NAMALWA (cell line): ENCODE measurements at regions not wholly inside any gene's neighbourhood (a gene's known extent, or its start where the extent isn't known, plus 50 kb on each side); places are given as distances from the start of the nearest gene placed in this dataset.

Experiments
- DNase-seq: peaks from one replicate; pipeline ENCODE4 v3.0.0-alpha.2; 2015; ENCODE audit warnings: low spot score

GRCh38 chr4:163762741-163763140, 268.3 kb downstream of the TMA16 start:
- no peak for DNase-seq

DNA sequence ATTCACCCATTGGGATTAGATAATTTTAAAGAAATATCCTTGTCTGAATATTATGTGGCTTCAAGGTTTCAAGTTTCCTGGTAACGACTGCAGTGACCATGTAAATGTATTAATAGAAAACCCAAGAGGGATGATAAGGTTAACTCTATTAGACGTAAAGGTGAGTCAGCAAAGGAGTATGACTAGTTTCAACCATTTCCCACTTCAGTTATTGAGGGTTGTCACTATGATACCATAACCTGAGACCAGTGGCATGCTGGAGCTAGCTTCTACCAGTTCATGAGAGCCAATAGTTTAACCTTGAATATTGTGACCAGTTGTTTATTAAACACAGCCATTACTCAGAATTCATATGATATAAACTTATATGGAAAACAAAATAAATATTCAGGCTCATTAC, 270.1 kb downstream of the TMA16 start:
- DNase-seq, result no peak

DNA sequence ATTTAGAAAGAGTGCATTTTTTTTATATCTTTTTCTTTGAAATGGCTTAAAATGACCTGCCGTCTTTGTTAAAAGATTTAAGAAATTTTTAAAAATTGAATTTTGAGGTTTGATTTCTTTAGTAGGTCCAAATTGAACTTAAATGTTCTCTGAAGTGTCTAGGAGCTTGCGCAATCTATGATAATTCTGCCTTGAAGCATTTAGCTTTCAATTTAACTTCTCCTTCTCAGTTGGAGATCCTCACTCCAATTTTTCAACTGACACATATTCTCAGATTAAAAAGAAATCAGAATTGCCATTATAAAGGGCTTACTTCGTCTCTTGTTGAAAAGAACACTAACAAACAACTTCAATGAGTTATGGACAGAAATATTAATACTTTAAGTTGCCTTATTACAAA, 273.5 kb downstream of the TMA16 start:
- no peak for DNase-seq

- no peak for DNase-seq
These were observed 277.7 kb downstream of the TMA16 start for GRCh38 chr4:163772238-163772637.

DNA sequence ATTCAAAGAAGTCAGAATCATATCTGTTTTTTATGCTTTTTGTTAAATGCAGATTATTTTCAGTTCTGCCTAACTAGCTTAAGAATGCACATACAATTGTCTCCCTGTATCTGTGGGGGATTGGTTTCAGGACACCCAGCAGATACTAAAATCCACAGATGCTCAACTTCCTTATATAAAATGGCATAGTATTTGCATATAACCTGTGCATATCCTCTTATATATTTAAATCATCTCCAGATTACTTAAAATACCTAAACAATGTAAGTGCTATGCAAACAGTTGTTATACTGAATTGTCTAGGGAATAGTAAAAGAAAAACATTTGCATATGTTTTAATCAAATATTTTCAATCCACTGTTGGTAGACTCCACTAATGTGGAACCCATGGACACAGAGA, 279.4 kb downstream of the TMA16 start:
- no peak for DNase-seq

DNA sequence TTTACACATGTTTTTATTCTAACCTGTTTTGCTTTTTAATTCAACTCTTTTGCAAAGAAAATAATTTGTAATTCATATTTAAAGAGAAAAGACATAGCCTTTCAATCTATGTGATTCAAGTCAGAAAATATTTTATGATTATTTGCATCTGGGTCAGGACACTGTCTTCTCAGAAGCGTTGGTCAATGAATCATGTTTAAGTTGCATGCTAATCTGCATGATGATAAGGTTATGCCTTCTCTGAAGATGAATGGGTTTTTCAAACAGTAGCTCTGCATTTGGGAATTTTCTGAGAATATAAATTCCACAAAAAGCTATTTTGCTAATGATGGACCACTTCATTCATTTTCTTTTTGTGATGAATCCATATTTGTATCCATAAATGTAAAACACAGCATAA, 282.5 kb downstream of the TMA16 start:
- no peak for DNase-seq

DNA sequence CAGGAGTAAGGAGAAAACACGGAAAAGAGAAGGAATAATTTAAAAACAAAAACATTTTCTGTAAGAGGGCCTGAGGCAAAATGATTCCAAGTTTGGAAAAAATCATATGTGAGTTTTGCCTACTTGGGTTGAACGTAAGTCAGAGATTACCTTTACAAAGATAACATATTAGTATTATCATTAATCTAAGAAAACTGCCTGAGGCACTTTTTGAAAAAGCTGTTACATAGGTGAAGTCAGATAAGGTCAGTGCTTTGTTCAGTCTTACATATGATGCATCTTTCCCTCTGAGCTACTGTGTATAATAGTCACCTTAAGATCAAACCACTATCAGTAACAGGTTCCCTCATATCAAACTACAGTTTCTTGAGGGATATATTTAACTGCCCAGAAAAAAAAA, 287.2 kb downstream of the TMA16 start:
- DNase-seq, result no peak

DNA sequence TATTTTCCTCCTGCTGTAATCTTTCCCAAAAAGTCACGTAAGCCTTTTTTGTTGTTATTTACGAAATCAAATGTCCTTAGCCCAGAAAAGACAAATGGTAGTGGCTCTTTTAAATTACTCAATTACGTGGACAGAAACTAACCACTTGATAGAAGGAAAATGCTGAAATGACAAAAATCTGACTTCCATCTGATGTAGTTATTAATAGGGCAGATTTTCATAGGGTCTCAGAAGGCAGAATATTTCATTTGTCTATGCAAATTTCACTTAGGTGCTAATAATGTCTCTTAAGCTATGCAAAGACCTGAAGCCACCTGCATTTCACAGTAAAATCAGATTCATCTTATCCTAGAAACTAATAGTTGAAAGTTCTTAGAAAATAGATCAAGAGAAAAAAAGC, 295.7 kb downstream of the TMA16 start:
- DNase-seq, result no peak

GRCh38 chr4:163795885-163796284, 301.4 kb downstream of the TMA16 start:
- DNase-seq, result no peak

DNA sequence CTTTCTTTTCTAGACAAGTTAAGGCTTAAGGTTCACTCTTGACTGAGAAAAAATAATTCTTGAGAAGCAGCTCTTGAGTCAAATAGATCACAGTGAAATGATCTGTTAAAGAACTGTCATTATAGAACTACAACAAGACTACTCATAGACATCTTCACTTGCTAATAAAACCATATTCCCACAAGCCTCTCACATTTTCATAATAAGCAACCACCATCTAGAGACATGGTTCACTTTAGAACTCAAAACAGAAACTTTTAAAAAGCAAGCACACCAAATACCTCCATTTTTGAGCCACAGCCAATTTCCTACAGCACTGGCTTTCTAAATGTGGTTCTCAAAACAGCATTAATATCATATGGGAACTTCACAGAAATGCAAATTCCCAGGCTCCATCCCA, 309.5 kb downstream of the TMA16 start:
- DNase-seq, result no peak

GRCh38 chr4:163806653-163807052, 312.2 kb downstream of the TMA16 start:
- DNase-seq, result no peak

- no peak for DNase-seq
These were observed 313.5 kb downstream of the TMA16 start for GRCh38 chr4:163808011-163808410.

- no peak for DNase-seq
These were observed 316.3 kb downstream of the TMA16 start for GRCh38 chr4:163810755-163811154.

- DNase-seq, result peak; percentile 83
These were observed 321.3 kb downstream of the TMA16 start for GRCh38 chr4:163815776-163816175.

- DNase-seq, result peak; percentile 61
These were observed 322.0 kb downstream of the TMA16 start for GRCh38 chr4:163816494-163816893.

GRCh38 chr4:163818673-163819072, 324.2 kb downstream of the TMA16 start:
- DNase-seq, result no peak

DNA sequence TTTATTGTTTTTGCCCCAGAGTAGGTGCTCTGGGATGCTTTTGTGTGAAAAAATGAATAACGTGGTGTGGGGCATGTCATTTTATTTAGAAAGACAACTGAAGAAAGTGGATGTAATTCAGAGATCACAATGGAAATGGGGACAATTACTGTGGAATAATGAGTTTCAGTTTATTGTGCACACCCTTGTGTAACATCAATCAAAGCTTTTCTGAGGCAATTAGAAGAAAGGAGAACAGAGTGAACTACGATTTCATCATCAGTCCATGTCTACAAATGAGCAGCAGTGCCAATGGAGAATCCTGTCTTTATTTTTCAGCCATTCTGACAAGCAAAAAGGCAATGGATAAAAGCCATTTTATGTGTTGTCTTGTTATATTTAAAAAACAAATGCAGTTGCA, 339.2 kb downstream of the TMA16 start:
- no peak for DNase-seq

DNA sequence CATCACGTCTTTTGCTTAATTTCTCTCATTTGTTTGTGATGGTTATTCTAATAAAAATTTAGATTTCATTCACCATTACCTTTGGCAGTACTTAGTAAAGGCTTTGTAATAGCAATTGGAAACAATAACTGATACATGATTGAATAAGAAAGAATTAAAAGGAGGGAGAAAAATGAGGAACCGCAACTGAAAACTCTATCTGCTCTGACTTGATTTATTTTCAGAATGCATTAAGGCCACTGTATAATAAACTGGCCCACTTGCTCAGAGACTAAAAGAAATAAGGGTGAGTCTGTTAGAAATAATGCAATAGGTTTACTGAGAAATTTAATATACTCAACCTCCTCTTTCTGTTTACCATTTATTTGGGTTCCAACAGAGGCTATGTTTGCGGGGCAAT, 351.5 kb downstream of the TMA16 start:
- no peak for DNase-seq

DNA sequence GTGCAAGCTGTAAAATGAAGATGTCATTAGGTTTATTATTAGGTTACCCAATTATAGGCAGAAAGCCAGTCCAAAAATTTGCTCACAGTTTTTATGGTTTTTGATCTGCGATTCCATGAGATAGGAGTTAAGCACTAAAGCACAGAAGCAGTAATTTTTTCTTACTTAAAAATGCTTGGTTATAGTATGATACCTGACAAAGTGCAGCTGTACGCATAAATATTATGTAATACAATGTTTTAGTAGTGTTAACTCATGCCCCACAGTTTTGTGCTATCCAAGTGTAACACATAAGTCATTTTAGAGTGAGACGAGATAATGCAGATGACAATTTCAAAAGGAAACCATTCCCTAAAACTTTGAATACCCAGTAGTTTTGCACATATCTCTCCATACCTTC, 357.8 kb downstream of the TMA16 start:
- DNase-seq, result no peak

GRCh38 chr4:163857903-163858302, 363.4 kb downstream of the TMA16 start:
- DNase-seq, result no peak

- no peak for DNase-seq
These were observed 364.0 kb downstream of the TMA16 start for GRCh38 chr4:163858515-163858914.

- no peak for DNase-seq
These were observed 368.6 kb downstream of the TMA16 start for GRCh38 chr4:163863082-163863481.

DNA sequence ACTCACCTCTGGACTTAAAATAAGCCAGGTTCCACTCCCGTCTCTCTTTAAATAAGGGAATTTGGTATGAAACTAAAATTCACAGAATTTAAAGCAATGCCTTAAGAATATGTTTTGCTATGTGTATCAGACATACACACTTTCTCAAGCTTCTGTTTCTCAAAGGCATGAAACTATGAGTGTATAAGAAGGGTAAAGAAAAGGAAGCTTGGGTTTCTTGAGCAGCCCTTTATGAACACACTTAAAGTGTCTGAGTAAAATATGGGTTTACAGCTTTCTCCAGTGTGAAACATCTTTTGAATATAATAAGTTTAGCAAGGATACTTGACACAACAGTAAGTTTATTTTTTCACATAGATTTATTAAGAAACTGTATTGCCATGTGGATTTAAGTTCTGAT, 370.5 kb downstream of the TMA16 start:
- no peak for DNase-seq

GRCh38 chr4:163866728-163867315, 372.3 kb downstream of the TMA16 start:
- no peak for DNase-seq

GRCh38 chr4:163868445-163868844, 374.0 kb downstream of the TMA16 start:
- no peak for DNase-seq
